Mesenchymal stem cell (in vitro differentiated cells and primary cell): ENCODE measurements at regions not wholly inside any gene's neighbourhood (a gene's known extent, or its start where the extent isn't known, plus 50 kb on each side); places are given as distances from the start of the nearest gene placed in this dataset.

Experiments
- DNase-seq: peaks from one replicate; pipeline ENCODE4 v3.0.0-alpha.2; 2013
- H2AFZ ChIP-seq: one replicate; pipeline ENCODE4 v1.6.1; 2013; ENCODE audit warnings: low read depth, mild to moderate bottlenecking, control low read depth, inconsistent platforms, low read length, moderate library complexity
- H2AK5ac ChIP-seq: 2 replicates; pipeline ENCODE4 v1.6.1; 2013; ENCODE audit warnings: low read length, moderate library complexity, mild to moderate bottlenecking, inconsistent platforms; ENCODE audit not compliant: severe bottlenecking
- H2BK120ac ChIP-seq: one replicate; pipeline ENCODE4 v1.6.1; 2013; ENCODE audit warnings: low read depth, mild to moderate bottlenecking, inconsistent platforms, low read length, moderate library complexity
- H2BK12ac ChIP-seq, 2 experiments: one replicate each; pipeline ENCODE4 v1.6.1; 2013; ENCODE audit warnings: inconsistent platforms in 2 of 2, low read length in 2 of 2, mild to moderate bottlenecking in 2 of 2, moderate library complexity in 2 of 2, control low read depth in 1 of 2
- H2BK15ac ChIP-seq: one replicate; pipeline ENCODE4 v1.6.1; 2013; ENCODE audit warnings: mild to moderate bottlenecking, low read depth, inconsistent platforms; ENCODE audit not compliant: poor library complexity, severe bottlenecking
- H2BK5ac ChIP-seq: 2 replicates; pipeline ENCODE4 v1.6.1; 2013; ENCODE audit warnings: low read depth, mild to moderate bottlenecking, low read length, control low read depth, inconsistent platforms; ENCODE audit not compliant: poor library complexity, severe bottlenecking
- H3K14ac ChIP-seq, 2 experiments: one replicate each; pipeline ENCODE4 v1.6.1; 2013; ENCODE audit warnings: inconsistent platforms in 2 of 2, low read length in 2 of 2, control low read depth in 1 of 2, mild to moderate bottlenecking in 1 of 2, moderate library complexity in 1 of 2
- H3K18ac ChIP-seq, 2 experiments: one replicate each; pipeline ENCODE4 v1.6.1; 2013; ENCODE audit warnings: inconsistent platforms in 2 of 2, low read length in 2 of 2, control low read depth in 1 of 2, low read depth in 1 of 2, mild to moderate bottlenecking in 1 of 2
- H3K23ac ChIP-seq, 2 experiments: one replicate each; pipeline ENCODE4 v1.6.1; 2013; ENCODE audit warnings: inconsistent platforms in 2 of 2, low read length in 2 of 2, mild to moderate bottlenecking in 2 of 2, moderate library complexity in 2 of 2, control low read depth in 1 of 2
- H3K27ac ChIP-seq: 2 replicates; pipeline ENCODE4 v1.5.1; 2013; ENCODE audit warnings: mild to moderate bottlenecking, moderate library complexity, low read length, control low read depth, inconsistent platforms; ENCODE audit not compliant: poor library complexity, severe bottlenecking
- H3K27me3 ChIP-seq, 2 experiments: 2 replicates each; pipeline versions ENCODE4 v1.6.1 to v1.7.0; 2013; ENCODE audit warnings: low read length in 2 of 2, mild to moderate bottlenecking in 2 of 2, moderate library complexity in 2 of 2, control low read depth in 1 of 2, inconsistent platforms in 1 of 2; ENCODE audit not compliant: control insufficient read depth in 1 of 2, insufficient read depth in 1 of 2
- H3K36me3 ChIP-seq, 2 experiments: 2 replicates each; pipeline versions ENCODE4 v1.6.1 to v1.7.0; 2013; ENCODE audit warnings: low read length in 2 of 2, control low read depth in 1 of 2, inconsistent platforms in 1 of 2, low read depth in 1 of 2, mild to moderate bottlenecking in 1 of 2; ENCODE audit not compliant: insufficient read depth in 2 of 2, control insufficient read depth in 1 of 2
- H3K4ac ChIP-seq, 2 experiments: one replicate each; pipeline ENCODE4 v1.6.1; 2013; ENCODE audit warnings: inconsistent platforms in 2 of 2, low read length in 2 of 2, mild to moderate bottlenecking in 2 of 2, moderate library complexity in 2 of 2, control low read depth in 1 of 2, low read depth in 1 of 2
- H3K4me1 ChIP-seq: 2 replicates; pipeline ENCODE4 v1.6.1; 2013; ENCODE audit warnings: low read depth, low read length, control low read depth; ENCODE audit not compliant: control insufficient read depth, insufficient read depth
- H3K4me2 ChIP-seq: 2 replicates; pipeline ENCODE4 v1.6.1; 2013; ENCODE audit warnings: low read length, mild to moderate bottlenecking, inconsistent platforms; ENCODE audit not compliant: poor library complexity, severe bottlenecking
- H3K4me3 ChIP-seq, 2 experiments: 2 replicates each; pipeline versions ENCODE4 v1.5.1 to v1.7.0; 2013; ENCODE audit warnings: low read length in 2 of 2, mild to moderate bottlenecking in 2 of 2, control low read depth in 1 of 2, low read depth in 1 of 2; ENCODE audit not compliant: insufficient read depth in 1 of 2
- H3K79me1 ChIP-seq: replicated peaks from 2 replicates; pipeline ENCODE4 v1.6.1; 2013; ENCODE audit warnings: mild to moderate bottlenecking, control low read depth, low read length, inconsistent platforms; ENCODE audit not compliant: poor library complexity, severe bottlenecking
- H3K9ac ChIP-seq: 2 replicates; pipeline ENCODE4 v1.7.0; 2013; ENCODE audit warnings: mild to moderate bottlenecking, low read length, moderate library complexity
- H3K9me3 ChIP-seq: 2 replicates; pipeline ENCODE4 v1.7.0; 2013; ENCODE audit warnings: mild to moderate bottlenecking, low read length; ENCODE audit not compliant: control insufficient read depth
- H4K8ac ChIP-seq: one replicate; pipeline ENCODE4 v1.6.1; 2013; ENCODE audit warnings: inconsistent platforms, mild to moderate bottlenecking, low read length, moderate library complexity
- H4K91ac ChIP-seq: one replicate; pipeline ENCODE4 v1.6.1; 2013; ENCODE audit warnings: mild to moderate bottlenecking, low read length, inconsistent platforms
- WGBS: methylation state at CpG from one replicate; pipeline ENCODE4 v1.1.7; 2013; ENCODE audit warnings: mixed read lengths; 5-methylcytosine and 5-hydroxymethylcytosine counted together

- Histone ChIP-seq H3K27ac (no peak overlapping the region), H2BK120ac (no peak overlapping the region), H3K9me3 (no peaks in the 10 kb centered on the region), H2BK5ac (no peak overlapping the region), H4K8ac (no peak overlapping the region), H4K91ac (no peak overlapping the region), H3K18ac (no peak overlapping the region), H3K14ac (no peak overlapping the region), H3K36me3 (no peaks in the 10 kb centered on the region), H2BK15ac (no peak overlapping the region), H2AK5ac (no peak overlapping the region), H3K4ac (no peak overlapping the region), H2AFZ (no peak overlapping the region), H3K23ac (no peak overlapping the region), H3K4me3 (no peak overlapping the region), H3K27me3 (no peaks in the 10 kb centered on the region), H3K4me2 (no peak overlapping the region), H3K79me1 (no peaks in the 10 kb centered on the region), H3K4me1 (no peaks in the 10 kb centered on the region), H2BK12ac (no peak overlapping the region), H3K9ac (no peak overlapping the region)
- peak; percentile 40 for DNase-seq
- 87% methylated on average over 1 of the region's 1 CpG for WGBS
Measured at GRCh38 chr4:137614491-137614890, 82.2 kb upstream of the PCDH18 start.

GRCh38 chr4:137611998-137612700, 79.9 kb upstream of the PCDH18 start:
- Histone ChIP-seq H3K9ac (no peak overlapping the region), H3K9me3 (no peaks in the 10 kb centered on the region), H3K79me1 (no peaks in the 10 kb centered on the region), H4K8ac (no peak overlapping the region), H4K91ac (no peak overlapping the region), H2AFZ (no peak overlapping the region), H2BK15ac (no peak overlapping the region), H3K4me1 (no peaks in the 10 kb centered on the region), H3K27me3 (no peaks in the 10 kb centered on the region), H2BK5ac (no peak overlapping the region), H3K14ac (no peak overlapping the region), H3K4me2 (no peak overlapping the region), H3K4ac (peak overlapping the region in 1 of 2 experiments; percentile 15), H3K36me3 (no peaks in the 10 kb centered on the region), H3K18ac (no peak overlapping the region), H2AK5ac (no peak overlapping the region), H3K27ac (no peak overlapping the region), H3K23ac (no peak overlapping the region), H2BK120ac (no peak overlapping the region), H3K4me3 (no peak overlapping the region), H2BK12ac (peak overlapping the region in 1 of 2 experiments; percentile 77)
- no peak for DNase-seq
- WGBS = 100% methylated on average over 2 of the region's 3 CpGs

DNA sequence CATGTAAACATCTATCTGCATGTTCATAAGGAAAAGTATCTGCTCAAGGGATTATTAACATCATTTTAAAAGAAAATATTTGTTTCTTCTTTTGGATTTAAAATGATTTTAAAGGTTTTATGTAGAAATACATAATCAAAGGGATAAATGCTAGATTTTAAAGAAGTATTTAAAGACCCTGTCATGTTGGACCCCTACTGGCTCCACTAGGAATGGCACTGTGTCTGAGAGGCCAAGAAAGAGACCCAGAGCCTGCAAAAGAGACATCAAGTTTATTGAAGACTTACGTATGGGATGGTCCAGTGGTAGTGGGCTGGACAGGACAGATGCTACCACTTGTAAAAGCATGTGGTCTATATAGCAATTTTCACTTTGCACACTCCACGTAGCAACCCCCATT, 78.7 kb upstream of the PCDH18 start:
- H3K23ac ChIP-seq = no peak overlapping the region
- H3K36me3 ChIP-seq = no peaks in the 10 kb centered on the region
- DNase-seq = peak; percentile 41
- peak overlapping the region; percentile 66 for H4K8ac ChIP-seq
- H3K4me2 ChIP-seq = no peak overlapping the region
- peak overlapping the region in 1 of 2 experiments; percentile 69 for H3K4me3 ChIP-seq
- no peaks in the 10 kb centered on the region for H3K4me1 ChIP-seq
- WGBS = 96% methylated on average over 2 of the region's 2 CpGs
- no peaks in the 10 kb centered on the region for H3K9me3 ChIP-seq
- no peaks in the 10 kb centered on the region for H3K27me3 ChIP-seq
- peak overlapping the region; percentile 59 to 94 for H2BK12ac ChIP-seq
- no peak overlapping the region for H2BK5ac ChIP-seq
- peak overlapping the region; percentile 15 to 88 for H3K4ac ChIP-seq
- H3K9ac ChIP-seq = peak overlapping the region; percentile 92
- H3K18ac ChIP-seq = peak overlapping the region; percentile 78 to 94
- H2AFZ ChIP-seq = no peak overlapping the region
- no peak overlapping the region for H2AK5ac ChIP-seq
- H3K27ac ChIP-seq = no peak overlapping the region
- H4K91ac ChIP-seq = no peak overlapping the region
- no peaks in the 10 kb centered on the region for H3K79me1 ChIP-seq
- no peak overlapping the region for H3K14ac ChIP-seq
- H2BK15ac ChIP-seq = no peak overlapping the region
- H2BK120ac ChIP-seq = peak overlapping the region; percentile 42

GRCh38 chr4:137609718-137610430, 77.6 kb upstream of the PCDH18 start:
- no peaks in the 10 kb centered on the region for H3K27me3 ChIP-seq
- no peak overlapping the region for H2AFZ ChIP-seq
- no peak overlapping the region for H3K4ac ChIP-seq
- H4K8ac ChIP-seq = no peak overlapping the region
- H4K91ac ChIP-seq = no peak overlapping the region
- H3K36me3 ChIP-seq = no peaks in the 10 kb centered on the region
- H3K9ac ChIP-seq = peak overlapping the region; percentile 92
- H3K4me2 ChIP-seq = no peak overlapping the region
- H2BK120ac ChIP-seq = peak overlapping the region; percentile 58
- peak overlapping the region in 1 of 2 experiments; percentile 69 for H3K4me3 ChIP-seq
- H3K14ac ChIP-seq = no peak overlapping the region
- H3K4me1 ChIP-seq = peaks cover 2% of the 10 kb centered on the region
- no peak overlapping the region for H2BK15ac ChIP-seq
- H3K18ac ChIP-seq = no peak overlapping the region
- H2BK12ac ChIP-seq = no peak overlapping the region
- no peaks in the 10 kb centered on the region for H3K79me1 ChIP-seq
- 13% methylated on average over 1 of the region's 4 CpGs for WGBS
- DNase-seq = peak; percentile 88
- no peak overlapping the region for H3K23ac ChIP-seq
- H3K9me3 ChIP-seq = no peaks in the 10 kb centered on the region
- no peak overlapping the region for H2BK5ac ChIP-seq
- H2AK5ac ChIP-seq = no peak overlapping the region
- H3K27ac ChIP-seq = no peak overlapping the region
